ENCODE measurements at regions not wholly inside any gene's neighbourhood (a gene's known extent, or its start where the extent isn't known, plus 50 kb on each side); places are given as distances from the start of the nearest gene placed in this dataset.

DNA sequence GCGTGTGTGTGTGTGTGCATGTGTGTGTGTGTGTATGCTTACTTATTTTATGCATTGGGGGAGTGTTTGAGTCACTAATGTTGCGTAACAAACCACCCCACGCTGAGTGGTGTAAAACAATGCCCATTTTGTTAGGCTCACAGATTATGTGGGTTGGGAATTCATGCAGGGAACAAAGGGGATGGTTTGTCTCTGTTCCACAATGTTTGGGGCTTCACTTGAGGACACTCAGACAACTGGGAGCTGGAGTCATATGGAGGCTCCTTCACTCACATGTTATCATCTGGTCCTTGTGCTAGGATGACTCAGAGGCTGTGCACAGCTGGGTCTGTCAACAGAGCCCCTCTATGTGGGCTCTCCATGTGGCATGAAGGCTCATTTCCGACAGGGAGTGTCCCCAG is 51.3 kb upstream of the LARGE1 start:
- Histone ChIP-seq H3K9me3 (ENCODE audit: low read length) (no peaks in the 10 kb centered on the region), H3K27ac (ENCODE audit: low read depth, low read length) (no peak overlapping the region), H3K4me1 (ENCODE audit: insufficient read depth, low read length) (no peaks in the 10 kb centered on the region), H3K27me3 (ENCODE audit: insufficient read depth, low read length, poor library complexity, severe bottlenecking) (no peaks in the 10 kb centered on the region), H3K36me3 (ENCODE audit: insufficient read depth, low read length) (no peaks in the 10 kb centered on the region), H3K4me3 (ENCODE audit: low read length) (no peak overlapping the region)
- ChIA-PET CTCF (no interaction called here), POLR2A (no interaction called here)
- no peaks in the 10 kb centered on the region for H3K4me1 Mint-ChIP-seq
- DNase-seq = no peak
- H3K36me3 Mint-ChIP-seq = no peaks in the 10 kb centered on the region
- H3K4me3 Mint-ChIP-seq = no peak overlapping the region
- peak overlapping the region in 1 of 8 donors; percentile 13 for H3K27ac Mint-ChIP-seq
- H3K27me3 Mint-ChIP-seq = peaks cover 0 to 3% of the 10 kb centered on the region in 2 donors
- H3K9me3 Mint-ChIP-seq = peaks cover 0 to 13% (median 9%) of the 10 kb centered on the region in 5 donors

DNA sequence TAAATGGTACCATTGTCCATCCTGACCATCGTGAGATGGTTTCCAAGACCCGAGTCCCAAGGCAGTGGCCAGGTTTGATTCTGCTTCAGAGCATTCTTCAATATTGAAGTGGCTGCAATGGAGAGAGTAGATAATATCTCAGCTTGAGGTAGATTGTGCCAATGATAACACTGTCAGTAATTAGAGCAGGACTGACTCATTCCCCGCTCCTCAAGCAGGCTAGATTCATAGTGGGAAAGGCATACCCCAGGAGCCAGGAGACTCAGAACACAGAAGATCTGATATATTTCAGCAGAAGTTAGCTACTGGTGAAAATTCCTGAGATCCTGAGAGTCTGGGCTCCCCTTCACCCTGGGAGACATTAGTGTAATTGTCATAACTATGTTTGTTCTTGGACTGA is 55.6 kb upstream of the LARGE1 start:
- H3K36me3 ChIP-seq (ENCODE audit: insufficient read depth, low read length) = no peaks in the 10 kb centered on the region
- H3K27ac ChIP-seq (ENCODE audit: low read depth, low read length) = no peak overlapping the region
- H3K4me3 Mint-ChIP-seq = no peak overlapping the region
- peaks cover 0 to 7% (median 3%) of the 10 kb centered on the region in 5 donors for H3K9me3 Mint-ChIP-seq
- no peaks in the 10 kb centered on the region for H3K4me1 ChIP-seq (ENCODE audit: insufficient read depth, low read length)
- no peak overlapping the region for H3K4me3 ChIP-seq (ENCODE audit: low read length)
- CTCF ChIA-PET = no interaction called here
- peaks cover 0 to 4% of the 10 kb centered on the region in 2 donors for H3K27me3 Mint-ChIP-seq
- POLR2A ChIA-PET = no interaction called here
- no peak for DNase-seq
- H3K4me1 Mint-ChIP-seq = no peaks in the 10 kb centered on the region
- no peak overlapping the region for H3K27ac Mint-ChIP-seq
- no peaks in the 10 kb centered on the region for H3K9me3 ChIP-seq (ENCODE audit: low read length)
- no peaks in the 10 kb centered on the region for H3K36me3 Mint-ChIP-seq
- no peaks in the 10 kb centered on the region for H3K27me3 ChIP-seq (ENCODE audit: insufficient read depth, low read length, poor library complexity, severe bottlenecking)

DNA sequence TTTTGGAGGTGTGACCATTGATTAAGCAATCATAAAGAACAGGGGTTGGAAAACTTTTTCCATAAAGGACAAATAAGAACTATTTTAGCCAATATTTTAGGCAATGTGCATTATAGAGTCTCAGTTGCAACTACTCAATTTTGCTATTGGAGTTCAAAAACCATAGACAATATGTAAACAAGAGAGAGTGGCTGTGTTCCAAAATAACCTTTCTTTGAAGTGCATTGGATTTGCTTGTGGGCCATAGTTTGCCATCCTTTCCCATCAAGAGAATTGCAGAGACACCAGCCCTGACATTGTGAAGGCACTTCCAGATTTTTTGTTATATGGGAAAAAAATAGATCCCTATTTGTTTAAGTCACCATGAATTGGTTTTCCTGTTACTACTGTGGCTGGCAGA is 63.3 kb upstream of the LARGE1 start:
- peaks cover 0 to 2% of the 10 kb centered on the region in 2 donors for H3K27me3 Mint-ChIP-seq
- POLR2A ChIA-PET = no interaction called here

DNA sequence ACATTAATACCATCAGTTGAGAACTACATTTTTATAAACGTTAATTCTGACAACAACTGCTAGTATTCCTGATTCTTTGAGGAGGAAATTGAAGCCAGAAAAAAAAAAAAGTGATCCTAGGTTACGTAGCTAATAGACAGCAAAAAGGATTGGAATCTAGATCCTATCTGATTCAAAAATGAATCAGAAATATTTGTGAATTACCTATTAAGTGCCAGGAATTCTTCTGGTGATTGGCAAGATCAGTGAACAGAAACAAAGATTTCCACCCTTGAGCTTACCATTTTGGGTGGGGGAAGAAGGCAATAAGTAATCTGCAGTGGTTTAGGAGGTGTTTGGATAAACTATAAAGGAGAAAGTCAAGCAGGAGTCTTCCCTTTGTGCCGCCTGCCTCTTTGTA is 63.9 kb upstream of the LARGE1 start:
- peaks cover 0 to 1% of the 10 kb centered on the region in 2 donors for H3K27me3 Mint-ChIP-seq
- POLR2A ChIA-PET = no interaction called here
- no peaks in the 10 kb centered on the region for H3K4me1 Mint-ChIP-seq
- DNase-seq = no peak
- no peak overlapping the region for H3K4me3 Mint-ChIP-seq
- no peaks in the 10 kb centered on the region for H3K36me3 Mint-ChIP-seq
- H3K9me3 ChIP-seq (ENCODE audit: low read length) = no peaks in the 10 kb centered on the region
- H3K27me3 ChIP-seq (ENCODE audit: insufficient read depth, low read length, poor library complexity, severe bottlenecking) = no peaks in the 10 kb centered on the region
- H3K4me1 ChIP-seq (ENCODE audit: insufficient read depth, low read length) = no peaks in the 10 kb centered on the region
- no peaks in the 10 kb centered on the region for H3K36me3 ChIP-seq (ENCODE audit: insufficient read depth, low read length)
- CTCF ChIA-PET = no interaction called here
- H3K9me3 Mint-ChIP-seq = peaks cover 0 to 11% (median 4%) of the 10 kb centered on the region in 5 donors
- no peak overlapping the region for H3K27ac ChIP-seq (ENCODE audit: low read depth, low read length)
- no peak overlapping the region for H3K4me3 ChIP-seq (ENCODE audit: low read length)
- H3K27ac Mint-ChIP-seq = no peak overlapping the region

More for the DNA sequence above, 63.3 kb upstream of the LARGE1 start:
- peaks cover 0 to 11% (median 4%) of the 10 kb centered on the region in 5 donors for H3K9me3 Mint-ChIP-seq
- Histone ChIP-seq H3K27me3 (ENCODE audit: insufficient read depth, low read length, poor library complexity, severe bottlenecking) (no peaks in the 10 kb centered on the region), H3K27ac (ENCODE audit: low read depth, low read length) (no peak overlapping the region), H3K4me1 (ENCODE audit: insufficient read depth, low read length) (no peaks in the 10 kb centered on the region), H3K4me3 (ENCODE audit: low read length) (no peak overlapping the region), H3K9me3 (ENCODE audit: low read length) (no peaks in the 10 kb centered on the region), H3K36me3 (ENCODE audit: insufficient read depth, low read length) (no peaks in the 10 kb centered on the region)
- H3K4me1 Mint-ChIP-seq = no peaks in the 10 kb centered on the region
- no peak overlapping the region for H3K27ac Mint-ChIP-seq
- H3K36me3 Mint-ChIP-seq = no peaks in the 10 kb centered on the region
- CTCF ChIA-PET = no interaction called here
- DNase-seq = no peak
- no peak overlapping the region for H3K4me3 Mint-ChIP-seq

DNA sequence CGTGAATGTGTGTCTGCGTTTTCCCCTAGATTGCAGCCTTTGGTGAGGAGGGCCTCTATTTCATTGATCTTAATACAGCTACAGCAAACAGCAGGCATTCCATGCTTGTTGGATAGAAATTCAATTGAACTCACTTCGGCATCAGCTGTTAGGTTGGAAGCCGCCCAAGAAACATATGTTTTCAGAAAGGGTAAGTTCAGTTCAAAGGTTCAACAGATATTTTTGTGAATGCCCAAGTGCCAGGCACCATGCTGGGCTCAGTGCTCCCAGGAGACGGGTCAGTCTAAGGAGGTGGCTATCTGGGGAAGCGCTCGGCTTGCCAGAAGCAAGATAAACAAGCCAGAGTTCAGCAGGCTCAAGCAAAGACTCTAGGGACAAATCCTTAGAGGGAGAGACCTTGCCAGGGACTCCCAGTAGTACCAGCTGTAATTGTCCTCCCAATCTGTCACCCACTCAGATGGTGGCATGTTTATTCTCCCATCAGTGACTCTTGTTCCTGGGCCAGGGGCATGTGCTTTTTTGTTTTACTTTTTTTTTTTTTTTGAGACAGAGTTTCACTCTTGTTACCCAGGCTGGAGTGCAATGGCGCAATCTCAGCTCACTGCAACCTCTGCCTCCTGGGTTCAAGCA is 64.5 kb upstream of the LARGE1 start:
- Mint-ChIP-seq H3K27ac (no peak overlapping the region), H3K4me1 (no peaks in the 10 kb centered on the region), H3K4me3 (no peak overlapping the region), H3K36me3 (no peaks in the 10 kb centered on the region), H3K9me3 (peaks cover 0 to 11% (median 4%) of the 10 kb centered on the region in 5 donors), H3K27me3 (peaks cover 0 to 1% of the 10 kb centered on the region in 2 donors)
- H3K9me3 ChIP-seq (ENCODE audit: low read length) = no peaks in the 10 kb centered on the region
- H3K36me3 ChIP-seq (ENCODE audit: insufficient read depth, low read length) = no peaks in the 10 kb centered on the region
- POLR2A ChIA-PET = no interaction called here
- H3K27ac ChIP-seq (ENCODE audit: low read depth, low read length) = no peak overlapping the region
- no peaks in the 10 kb centered on the region for H3K4me1 ChIP-seq (ENCODE audit: insufficient read depth, low read length)
- CTCF ChIA-PET = no interaction called here
- no peaks in the 10 kb centered on the region for H3K27me3 ChIP-seq (ENCODE audit: insufficient read depth, low read length, poor library complexity, severe bottlenecking)
- no peak for DNase-seq
- no peak overlapping the region for H3K4me3 ChIP-seq (ENCODE audit: low read length)

GRCh38 chr22:33985506-33985905 is 65.2 kb upstream of the LARGE1 start:
- POLR2A ChIA-PET = no interaction called here

GRCh38 chr22:33986167-33986771 is 66.0 kb upstream of the LARGE1 start:
- Mint-ChIP-seq H3K36me3 (no peaks in the 10 kb centered on the region), H3K9me3 (peaks cover 0 to 11% (median 4%) of the 10 kb centered on the region in 5 donors), H3K27me3 (peaks cover 0 to 1% of the 10 kb centered on the region in 2 donors), H3K4me1 (no peaks in the 10 kb centered on the region), H3K4me3 (peak overlapping the region in 1 of 7 donors; percentile 19), H3K27ac (no peak overlapping the region)
- no peak for DNase-seq
- H3K27ac ChIP-seq (ENCODE audit: low read depth, low read length) = no peak overlapping the region
- no peaks in the 10 kb centered on the region for H3K27me3 ChIP-seq (ENCODE audit: insufficient read depth, low read length, poor library complexity, severe bottlenecking)
- ChIA-PET CTCF (no interaction called here), POLR2A (no interaction called here)
- H3K4me1 ChIP-seq (ENCODE audit: insufficient read depth, low read length) = no peaks in the 10 kb centered on the region
- no peak overlapping the region for H3K4me3 ChIP-seq (ENCODE audit: low read length)
- H3K9me3 ChIP-seq (ENCODE audit: low read length) = no peaks in the 10 kb centered on the region
- no peaks in the 10 kb centered on the region for H3K36me3 ChIP-seq (ENCODE audit: insufficient read depth, low read length)

More at GRCh38 chr22:33985506-33985905, 65.2 kb upstream of the LARGE1 start:
- DNase-seq = no peak
- Mint-ChIP-seq H3K27ac (no peak overlapping the region), H3K9me3 (peaks cover 0 to 11% (median 4%) of the 10 kb centered on the region in 5 donors), H3K36me3 (no peaks in the 10 kb centered on the region), H3K27me3 (peaks cover 0 to 1% of the 10 kb centered on the region in 2 donors), H3K4me3 (no peak overlapping the region), H3K4me1 (no peaks in the 10 kb centered on the region)
- Histone ChIP-seq H3K36me3 (ENCODE audit: insufficient read depth, low read length) (no peaks in the 10 kb centered on the region), H3K27ac (ENCODE audit: low read depth, low read length) (no peak overlapping the region), H3K4me3 (ENCODE audit: low read length) (no peak overlapping the region), H3K4me1 (ENCODE audit: insufficient read depth, low read length) (no peaks in the 10 kb centered on the region), H3K9me3 (ENCODE audit: low read length) (no peaks in the 10 kb centered on the region), H3K27me3 (ENCODE audit: insufficient read depth, low read length, poor library complexity, severe bottlenecking) (no peaks in the 10 kb centered on the region)
- CTCF ChIA-PET = no interaction called here

- H3K4me3 ChIP-seq (ENCODE audit: low read length) = no peak overlapping the region
- Mint-ChIP-seq H3K4me3 (no peak overlapping the region), H3K36me3 (no peaks in the 10 kb centered on the region), H3K27ac (no peak overlapping the region), H3K27me3 (peaks cover 0 to 1% of the 10 kb centered on the region in 2 donors), H3K4me1 (no peaks in the 10 kb centered on the region), H3K9me3 (peaks cover 0 to 9% (median 4%) of the 10 kb centered on the region in 5 donors)
- no peaks in the 10 kb centered on the region for H3K27me3 ChIP-seq (ENCODE audit: insufficient read depth, low read length, poor library complexity, severe bottlenecking)
- ChIA-PET POLR2A (no interaction called here), CTCF (no interaction called here)
- DNase-seq = no peak
- no peaks in the 10 kb centered on the region for H3K36me3 ChIP-seq (ENCODE audit: insufficient read depth, low read length)
- H3K9me3 ChIP-seq (ENCODE audit: low read length) = no peaks in the 10 kb centered on the region
- no peaks in the 10 kb centered on the region for H3K4me1 ChIP-seq (ENCODE audit: insufficient read depth, low read length)
- H3K27ac ChIP-seq (ENCODE audit: low read depth, low read length) = no peak overlapping the region
These were observed 66.7 kb upstream of the LARGE1 start for GRCh38 chr22:33986954-33987353.
